HEK293 (cell line): ENCODE measurements at regions not wholly inside any gene's neighbourhood (a gene's known extent, or its start where the extent isn't known, plus 50 kb on each side); places are given as distances from the start of the nearest gene placed in this dataset.

Experiments
- CTCF ChIA-PET: fragments of 350-600 bp; formaldehyde crosslinking; extraction: SDS; loops from one replicate; lab custom pipeline; 2021; ENCODE audit warnings: antibody characterized with exemption; lab: Yijun Ruan, JAX
- POLR2A ChIA-PET: fragments of 300-600 bp; formaldehyde crosslinking; extraction: SDS; loops from one replicate; lab custom pipeline; 2020; ENCODE audit warnings: antibody characterized with exemption, inconsistent platforms; lab: Yijun Ruan, JAX
- H3K27ac ChIP-seq: fragments of 200-500 bp; sonication (Bioruptor generic); 2 replicates; pipeline ENCODE4 v1.5.1; 2014; ENCODE audit warnings: low read depth, low read length, control low read depth, inconsistent platforms; ENCODE audit errors: extremely low read depth
- H3K36me3 ChIP-seq, 2 experiments: fragments of 200-500 bp in 1 of 2; sonication (Bioruptor generic) in 1 of 2; 1 replicate in 1 of 2; 2 replicates in 1 of 2; pipeline ENCODE4 v1.5.1; 2014 to 2017; ENCODE audit warnings: inconsistent platforms in 2 of 2, low read length in 2 of 2; ENCODE audit not compliant: control insufficient read depth in 2 of 2, insufficient read depth in 1 of 2
- H3K4me1 ChIP-seq: fragments of 200-500 bp; sonication (Bioruptor generic); 2 replicates; pipeline ENCODE4 v1.5.1; 2014; ENCODE audit warnings: mild to moderate bottlenecking, low read length, inconsistent platforms; ENCODE audit not compliant: control insufficient read depth, insufficient read depth
- H3K4me3 ChIP-seq: 2 replicates; pipeline ENCODE4 v1.5.1; 2011; ENCODE audit warnings: low read depth, mild to moderate bottlenecking, control low read depth, low read length, moderate library complexity
- H3K9me3 ChIP-seq: fragments of 200-500 bp; sonication (Bioruptor generic); 2 replicates; pipeline ENCODE4 v1.5.1; 2014; ENCODE audit warnings: low read depth, low read length, inconsistent platforms; ENCODE audit not compliant: control insufficient read depth, insufficient read depth
- ATF2 ChIP-seq: fragments of 450-650 bp; formaldehyde crosslinking; IDR thresholded peaks from 2 replicates; pipeline ENCODE4 v1.5.1; 2016; ENCODE audit warnings: missing biosample characterization, missing genetic modification characterization, low read depth
- EGR2 ChIP-seq: fragments of 450-650 bp; formaldehyde crosslinking; IDR thresholded peaks from 2 replicates; pipeline ENCODE4 v1.5.1; 2016; ENCODE audit warnings: low read depth, missing biosample characterization, missing genetic modification characterization
- GLIS2 ChIP-seq: fragments of 450-650 bp; formaldehyde crosslinking; IDR thresholded peaks from 2 replicates; pipeline ENCODE4 v1.5.1; 2016; ENCODE audit warnings: missing biosample characterization, missing genetic modification characterization
- IKZF3 ChIP-seq: fragments of 450-650 bp; IDR thresholded peaks from 2 replicates; pipeline ENCODE4 v1.5.0; 2018; ENCODE audit warnings: missing biosample characterization, mild to moderate bottlenecking, missing genetic modification characterization, moderate library complexity
- MYNN ChIP-seq: fragments of 450-650 bp; formaldehyde crosslinking; IDR thresholded peaks from 2 replicates; pipeline ENCODE4 v1.5.1; 2016; ENCODE audit warnings: missing biosample characterization, missing genetic modification characterization, borderline replicate concordance
- SCRT2 ChIP-seq: fragments of 450-650 bp; formaldehyde crosslinking; IDR thresholded peaks from 2 replicates; pipeline ENCODE4 v1.5.1; 2016; ENCODE audit warnings: missing biosample characterization, missing genetic modification characterization
- SP7 ChIP-seq: fragments of 450-650 bp; formaldehyde crosslinking; IDR thresholded peaks from 2 replicates; pipeline ENCODE4 v1.5.1; 2016; ENCODE audit warnings: missing biosample characterization, missing genetic modification characterization
- YY2 ChIP-seq: fragments of 450-650 bp; formaldehyde crosslinking; IDR thresholded peaks from 2 replicates; pipeline ENCODE4 v1.5.1; 2016; ENCODE audit warnings: missing biosample characterization, missing genetic modification characterization
- ZBTB11 ChIP-seq: fragments of 450-650 bp; formaldehyde crosslinking; conservative IDR thresholded peaks from 2 replicates; pipeline ENCODE4 v1.5.1; 2016; ENCODE audit warnings: low read depth, missing biosample characterization, missing genetic modification characterization
- ZBTB21 ChIP-seq: fragments of 450-650 bp; formaldehyde crosslinking; IDR thresholded peaks from 2 replicates; pipeline ENCODE4 v1.5.1; 2017; ENCODE audit warnings: missing biosample characterization, missing genetic modification characterization
- ZBTB6 ChIP-seq: fragments of 450-650 bp; formaldehyde crosslinking; IDR thresholded peaks from 2 replicates; pipeline ENCODE4 v1.5.1; 2017; ENCODE audit warnings: missing biosample characterization, missing genetic modification characterization
- ZFHX2 ChIP-seq: fragments of 450-650 bp; formaldehyde crosslinking; conservative IDR thresholded peaks from 2 replicates; pipeline ENCODE4 v1.5.1; 2016; ENCODE audit warnings: missing biosample characterization, missing genetic modification characterization
- ZNF138 ChIP-seq: fragments of 450-650 bp; formaldehyde crosslinking; IDR thresholded peaks from 2 replicates; pipeline ENCODE4 v1.5.1; 2016; ENCODE audit warnings: missing biosample characterization, missing genetic modification characterization, borderline replicate concordance
- ZNF174 ChIP-seq: fragments of 450-650 bp; formaldehyde crosslinking; IDR thresholded peaks from 2 replicates; pipeline ENCODE4 v1.5.0; 2017; ENCODE audit warnings: missing biosample characterization, mild to moderate bottlenecking, missing genetic modification characterization
- ZNF211 ChIP-seq: fragments of 450-650 bp; formaldehyde crosslinking; IDR thresholded peaks from 2 replicates; pipeline ENCODE4 v1.5.1; 2016; ENCODE audit warnings: low read depth, missing biosample characterization, missing genetic modification characterization
- ZNF426 ChIP-seq: fragments of 450-650 bp; formaldehyde crosslinking; IDR thresholded peaks from 2 replicates; pipeline ENCODE4 v1.5.1; 2017; ENCODE audit warnings: missing biosample characterization, missing genetic modification characterization, mild to moderate bottlenecking, inconsistent platforms, moderate library complexity
- ZNF514 ChIP-seq: fragments of 450-650 bp; formaldehyde crosslinking; IDR thresholded peaks from 2 replicates; pipeline ENCODE4 v1.5.1; 2016; ENCODE audit warnings: missing biosample characterization, missing genetic modification characterization
- ZSCAN18 ChIP-seq: fragments of 450-650 bp; formaldehyde crosslinking; IDR thresholded peaks from 2 replicates; pipeline ENCODE4 v1.5.1; 2016; ENCODE audit warnings: missing biosample characterization, missing genetic modification characterization
- ZXDB ChIP-seq: fragments of 450-650 bp; formaldehyde crosslinking; IDR thresholded peaks from 2 replicates; pipeline ENCODE4 v1.5.1; 2016; ENCODE audit warnings: missing biosample characterization, missing genetic modification characterization

GRCh38 chr5:101675510-101676219 is 620.4 kb downstream of the SLCO4C1 start:
- ChIA-PET CTCF (interaction anchor here (0.5 kb wide), 1 partner anchor 24 kb away, joined by 4 read pairs; no protein-coding TSS in a partner anchor), POLR2A (no interaction called here)
- TF ChIP-seq MYNN (tag by site-specific recombination) = no peak
- no peak for TF ChIP-seq SCRT2
- TF ChIP-seq EGR2 (tag by site-specific recombination) = no peak
- no peak for TF ChIP-seq ZNF138
- no peak for TF ChIP-seq IKZF3
- no peaks in the 10 kb centered on the region for H3K4me1 ChIP-seq
- H3K4me3 ChIP-seq = no peak overlapping the region
- H3K36me3 ChIP-seq = no peaks in the 10 kb centered on the region
- no peak overlapping the region for H3K27ac ChIP-seq
- no peaks in the 10 kb centered on the region for H3K9me3 ChIP-seq

GRCh38 chr5:101673120-101673519 is 623.0 kb downstream of the SLCO4C1 start:
- no peaks in the 10 kb centered on the region for H3K36me3 ChIP-seq
- ChIA-PET POLR2A (no interaction called here), CTCF (no interaction called here)
- no peaks in the 10 kb centered on the region for H3K9me3 ChIP-seq
- no peak for TF ChIP-seq IKZF3
- TF ChIP-seq ZNF426 (tag by site-specific recombination) = no peak
- TF ChIP-seq ZNF211 = no peak
- TF ChIP-seq ZSCAN18 (tag by site-specific recombination) = no peak
- TF ChIP-seq ZFHX2 (tag by site-specific recombination) = no peak
- no peak for TF ChIP-seq SP7 (tag by site-specific recombination)
- no peak for TF ChIP-seq ZBTB11 (tag by site-specific recombination)
- TF ChIP-seq ZNF514 (tag by site-specific recombination) = no peak
- no peak for TF ChIP-seq YY2 (tag by site-specific recombination)
- TF ChIP-seq GLIS2 (tag by site-specific recombination) = no peak
- no peak for TF ChIP-seq ZNF174 (tag by site-specific recombination)
- no peak for TF ChIP-seq ZXDB (tag by site-specific recombination)
- TF ChIP-seq ATF2 = no peak
- no peak for TF ChIP-seq ZBTB6 (tag by site-specific recombination)
- no peak for TF ChIP-seq ZBTB21 (tag by site-specific recombination)
- H3K4me1 ChIP-seq = no peaks in the 10 kb centered on the region
- no peak overlapping the region for H3K4me3 ChIP-seq
- H3K27ac ChIP-seq = no peak overlapping the region
